Vagina (tissue), 2 donors: ENCODE measurements at regions not wholly inside any gene's neighbourhood (a gene's known extent, or its start where the extent isn't known, plus 50 kb on each side); places are given as distances from the start of the nearest gene placed in this dataset. TPM values are rescaled to one million over a fixed set of nuclear protein-coding genes. Genes with fewer than 3 reads are reported as not detected.

ENCODE experiments used
- DNase-seq, 2 donors: peaks; one replicate each; pipeline ENCODE4 v3.0.0-alpha.2; 2017; ENCODE audit errors: extremely low spot score in 2 of 2
- H3K27ac ChIP-seq: fragments of 200-600 bp; sonication (generic); one replicate; pipeline ENCODE4 v1.5.1; 2019
- H3K27me3 ChIP-seq: fragments of 200-600 bp; sonication (generic); one replicate; pipeline ENCODE4 v1.5.1; 2019
- H3K36me3 ChIP-seq, 2 donors: fragments of 200-600 bp; sonication (generic); one replicate each; pipeline ENCODE4 v1.5.1; 2017 to 2019
- H3K4me1 ChIP-seq: fragments of 200-600 bp; sonication (generic); one replicate; pipeline ENCODE4 v1.5.1; 2019
- H3K4me3 ChIP-seq, 2 donors: fragments of 200-600 bp; sonication (generic); 1 replicate in 1 of 2; 2 replicates in 1 of 2; pipeline ENCODE4 v1.5.1; 2016 to 2019
- H3K9me3 ChIP-seq: fragments of 200-600 bp; sonication (generic); one replicate; pipeline ENCODE4 v1.5.1; 2019
- CTCF ChIP-seq, 3 experiments: fragments of 450-650 bp in 2 of 3; fragments of 200-600 bp in 1 of 3; sonication (generic) in 1 of 3; IDR thresholded peaks; one replicate each; pipeline ENCODE4 v1.5.1; 2017 to 2019; ENCODE audit warnings: antibody characterized with exemption in 3 of 3, mild to moderate bottlenecking in 2 of 3, moderate library complexity in 2 of 3
- POLR2A ChIP-seq, 2 donors: fragments of 450-650 bp; IDR thresholded peaks; one replicate each; pipeline ENCODE4 v1.6.1; 2017; ENCODE audit warnings: antibody characterized with exemption in 2 of 2, mild to moderate bottlenecking in 2 of 2, moderate library complexity in 2 of 2
- POLR2AphosphoS5 ChIP-seq, 2 donors: sonication (generic); formaldehyde crosslinking; IDR thresholded peaks; one replicate each; pipeline ENCODE4 v1.9.0; 2017; ENCODE audit warnings: antibody characterized with exemption in 2 of 2, mild to moderate bottlenecking in 2 of 2, low read depth in 1 of 2; ENCODE audit not compliant: insufficient read depth in 1 of 2
- intact Hi-C: fragments of 100-400 bp; cut with DNase I; formaldehyde crosslinking; loops from one replicate; pipeline ENCODE4 v1.15.1; 2023
- small RNA-seq: library from RNA; depleted of rRNA; stranded (forward); fragments of <200 nt; gene quantifications from one replicate; pipeline ENCODE3, GENCODE V24; 2016

DNA sequence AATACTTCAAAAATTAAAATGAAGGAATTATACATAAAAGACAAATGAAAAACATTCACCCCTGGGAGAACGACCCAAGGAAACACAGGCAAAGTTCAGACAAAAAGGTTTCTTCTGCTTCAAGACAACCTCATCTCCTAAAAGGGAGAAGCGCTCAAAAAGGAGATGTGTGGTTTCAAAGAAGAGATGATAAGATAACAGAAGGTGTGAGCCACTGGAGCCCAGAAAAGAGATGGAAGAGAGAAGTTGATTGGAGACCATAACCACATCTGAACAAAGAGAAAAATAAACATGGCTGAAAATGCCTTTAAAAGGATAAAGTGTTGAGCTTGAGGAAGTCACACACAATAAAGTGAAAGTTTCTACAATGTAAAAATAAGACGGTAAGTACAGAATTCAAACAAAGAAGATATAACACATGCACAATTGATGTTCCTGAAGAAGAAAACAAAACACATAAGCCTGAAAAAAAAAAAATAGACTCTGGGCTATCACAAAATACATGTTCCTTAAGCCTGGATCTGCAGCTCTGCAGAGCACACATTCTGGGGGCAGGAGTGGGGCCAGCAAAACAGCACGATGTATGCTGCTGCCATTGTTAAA is 51.6 kb upstream of the C14orf180 start:
- intact Hi-C loops: no loop called here
- H3K4me3 ChIP-seq: no peak overlapping the region
- H3K36me3 ChIP-seq: no peaks in the 10 kb centered on the region
- H3K4me1 ChIP-seq: no peaks in the 10 kb centered on the region
- DNase-seq: no peak
- H3K9me3 ChIP-seq: no peaks in the 10 kb centered on the region
- no peaks in the 10 kb centered on the region for H3K27me3 ChIP-seq
- no peak for TF ChIP-seq POLR2AphosphoS5 (IDR thresholded peaks at IDR 0.05; ENCODE audit: insufficient read depth in 1 of 2, low read depth in 1 of 2)
- TF ChIP-seq POLR2A (IDR thresholded peaks at IDR 0.05): no peak
- TF ChIP-seq CTCF (IDR thresholded peaks at IDR 0.05): no peak
- no peak overlapping the region for H3K27ac ChIP-seq

GRCh38 chr14:104528496-104528895 is 51.1 kb upstream of the C14orf180 start:
- H3K9me3 ChIP-seq: no peaks in the 10 kb centered on the region
- no peak overlapping the region for H3K4me3 ChIP-seq
- no peak overlapping the region for H3K27ac ChIP-seq
- no peak for DNase-seq
- H3K36me3 ChIP-seq: no peaks in the 10 kb centered on the region
- TF ChIP-seq POLR2AphosphoS5 (IDR thresholded peaks at IDR 0.05; ENCODE audit: insufficient read depth in 1 of 2, low read depth in 1 of 2) (no peak), CTCF (IDR thresholded peaks at IDR 0.05) (no peak), POLR2A (IDR thresholded peaks at IDR 0.05) (no peak)
- no peaks in the 10 kb centered on the region for H3K27me3 ChIP-seq
- intact Hi-C loops: no loop called here
- H3K4me1 ChIP-seq: no peaks in the 10 kb centered on the region

Small RNA genes lying in the stretch of these regions (small RNA-seq; reads per million reads assigned to genes)
- not detected for gene RNU6-684P
